Mesenchymal stem cell (in vitro differentiated cells and primary cell): ENCODE measurements at regions not wholly inside any gene's neighbourhood (a gene's known extent, or its start where the extent isn't known, plus 50 kb on each side); places are given as distances from the start of the nearest gene placed in this dataset.
"Not testable (repeated sequence)": the region's sequence is repeated elsewhere in the genome, so short reads cannot be mapped to it uniquely, and the experiment has no call there.

Source experiments
- DNase-seq: peaks from one replicate; pipeline ENCODE4 v3.0.0-alpha.2; 2013
- H2AFZ ChIP-seq: one replicate; pipeline ENCODE4 v1.6.1; 2013; ENCODE audit warnings: low read depth, mild to moderate bottlenecking, control low read depth, inconsistent platforms, low read length, moderate library complexity
- H2AK5ac ChIP-seq: 2 replicates; pipeline ENCODE4 v1.6.1; 2013; ENCODE audit warnings: low read length, moderate library complexity, mild to moderate bottlenecking, inconsistent platforms; ENCODE audit not compliant: severe bottlenecking
- H2BK120ac ChIP-seq: one replicate; pipeline ENCODE4 v1.6.1; 2013; ENCODE audit warnings: low read depth, mild to moderate bottlenecking, inconsistent platforms, low read length, moderate library complexity
- H2BK12ac ChIP-seq, 2 experiments: one replicate each; pipeline ENCODE4 v1.6.1; 2013; ENCODE audit warnings: inconsistent platforms in 2 of 2, low read length in 2 of 2, mild to moderate bottlenecking in 2 of 2, moderate library complexity in 2 of 2, control low read depth in 1 of 2
- H2BK15ac ChIP-seq: one replicate; pipeline ENCODE4 v1.6.1; 2013; ENCODE audit warnings: mild to moderate bottlenecking, low read depth, inconsistent platforms; ENCODE audit not compliant: poor library complexity, severe bottlenecking
- H2BK5ac ChIP-seq: 2 replicates; pipeline ENCODE4 v1.6.1; 2013; ENCODE audit warnings: low read depth, mild to moderate bottlenecking, low read length, control low read depth, inconsistent platforms; ENCODE audit not compliant: poor library complexity, severe bottlenecking
- H3K14ac ChIP-seq, 2 experiments: one replicate each; pipeline ENCODE4 v1.6.1; 2013; ENCODE audit warnings: inconsistent platforms in 2 of 2, low read length in 2 of 2, control low read depth in 1 of 2, mild to moderate bottlenecking in 1 of 2, moderate library complexity in 1 of 2
- H3K18ac ChIP-seq, 2 experiments: one replicate each; pipeline ENCODE4 v1.6.1; 2013; ENCODE audit warnings: inconsistent platforms in 2 of 2, low read length in 2 of 2, control low read depth in 1 of 2, low read depth in 1 of 2, mild to moderate bottlenecking in 1 of 2
- H3K23ac ChIP-seq, 2 experiments: one replicate each; pipeline ENCODE4 v1.6.1; 2013; ENCODE audit warnings: inconsistent platforms in 2 of 2, low read length in 2 of 2, mild to moderate bottlenecking in 2 of 2, moderate library complexity in 2 of 2, control low read depth in 1 of 2
- H3K27ac ChIP-seq: 2 replicates; pipeline ENCODE4 v1.5.1; 2013; ENCODE audit warnings: mild to moderate bottlenecking, moderate library complexity, low read length, control low read depth, inconsistent platforms; ENCODE audit not compliant: poor library complexity, severe bottlenecking
- H3K27me3 ChIP-seq, 2 experiments: 2 replicates each; pipeline versions ENCODE4 v1.6.1 to v1.7.0; 2013; ENCODE audit warnings: low read length in 2 of 2, mild to moderate bottlenecking in 2 of 2, moderate library complexity in 2 of 2, control low read depth in 1 of 2, inconsistent platforms in 1 of 2; ENCODE audit not compliant: control insufficient read depth in 1 of 2, insufficient read depth in 1 of 2
- H3K36me3 ChIP-seq, 2 experiments: 2 replicates each; pipeline versions ENCODE4 v1.6.1 to v1.7.0; 2013; ENCODE audit warnings: low read length in 2 of 2, control low read depth in 1 of 2, inconsistent platforms in 1 of 2, low read depth in 1 of 2, mild to moderate bottlenecking in 1 of 2; ENCODE audit not compliant: insufficient read depth in 2 of 2, control insufficient read depth in 1 of 2
- H3K4ac ChIP-seq, 2 experiments: one replicate each; pipeline ENCODE4 v1.6.1; 2013; ENCODE audit warnings: inconsistent platforms in 2 of 2, low read length in 2 of 2, mild to moderate bottlenecking in 2 of 2, moderate library complexity in 2 of 2, control low read depth in 1 of 2, low read depth in 1 of 2
- H3K4me1 ChIP-seq: 2 replicates; pipeline ENCODE4 v1.6.1; 2013; ENCODE audit warnings: low read depth, low read length, control low read depth; ENCODE audit not compliant: control insufficient read depth, insufficient read depth
- H3K4me2 ChIP-seq: 2 replicates; pipeline ENCODE4 v1.6.1; 2013; ENCODE audit warnings: low read length, mild to moderate bottlenecking, inconsistent platforms; ENCODE audit not compliant: poor library complexity, severe bottlenecking
- H3K4me3 ChIP-seq, 2 experiments: 2 replicates each; pipeline versions ENCODE4 v1.5.1 to v1.7.0; 2013; ENCODE audit warnings: low read length in 2 of 2, mild to moderate bottlenecking in 2 of 2, control low read depth in 1 of 2, low read depth in 1 of 2; ENCODE audit not compliant: insufficient read depth in 1 of 2
- H3K79me1 ChIP-seq: replicated peaks from 2 replicates; pipeline ENCODE4 v1.6.1; 2013; ENCODE audit warnings: mild to moderate bottlenecking, control low read depth, low read length, inconsistent platforms; ENCODE audit not compliant: poor library complexity, severe bottlenecking
- H3K9ac ChIP-seq: 2 replicates; pipeline ENCODE4 v1.7.0; 2013; ENCODE audit warnings: mild to moderate bottlenecking, low read length, moderate library complexity
- H3K9me3 ChIP-seq: 2 replicates; pipeline ENCODE4 v1.7.0; 2013; ENCODE audit warnings: mild to moderate bottlenecking, low read length; ENCODE audit not compliant: control insufficient read depth
- H4K8ac ChIP-seq: one replicate; pipeline ENCODE4 v1.6.1; 2013; ENCODE audit warnings: inconsistent platforms, mild to moderate bottlenecking, low read length, moderate library complexity
- H4K91ac ChIP-seq: one replicate; pipeline ENCODE4 v1.6.1; 2013; ENCODE audit warnings: mild to moderate bottlenecking, low read length, inconsistent platforms
- WGBS: methylation state at CpG from one replicate; pipeline ENCODE4 v1.1.7; 2013; ENCODE audit warnings: mixed read lengths; 5-methylcytosine and 5-hydroxymethylcytosine counted together

GRCh38 chr21:9774347-9774746 is 747.0 kb upstream of the TPTE start:
- H2BK15ac ChIP-seq: no peak overlapping the region
- no peak overlapping the region for H4K8ac ChIP-seq
- H3K79me1 ChIP-seq: no peaks in the 10 kb centered on the region
- 68% methylated on average over 9 of the region's 9 CpGs for WGBS
- no peak for DNase-seq
- no peak overlapping the region for H3K14ac ChIP-seq
- H2BK12ac ChIP-seq: no peak overlapping the region
- no peak overlapping the region for H2BK5ac ChIP-seq
- H3K36me3 ChIP-seq: no peaks in the 10 kb centered on the region
- no peaks in the 10 kb centered on the region for H3K4me1 ChIP-seq
- no peak overlapping the region for H3K23ac ChIP-seq
- no peak overlapping the region for H3K18ac ChIP-seq
- no peak overlapping the region for H3K4ac ChIP-seq
- no peak overlapping the region for H3K4me3 ChIP-seq
- H2AK5ac ChIP-seq: no peak overlapping the region
- no peak overlapping the region for H3K4me2 ChIP-seq
- no peaks in the 10 kb centered on the region for H3K27me3 ChIP-seq
- H3K9ac ChIP-seq: no peak overlapping the region
- no peak overlapping the region for H2AFZ ChIP-seq
- H3K27ac ChIP-seq: no peak overlapping the region
- no peak overlapping the region for H4K91ac ChIP-seq
- peaks cover 33% of the 10 kb centered on the region for H3K9me3 ChIP-seq
- H2BK120ac ChIP-seq: no peak overlapping the region

- H2BK5ac ChIP-seq, H3K79me1 ChIP-seq, H4K8ac ChIP-seq, H3K14ac ChIP-seq, H3K18ac ChIP-seq, H3K4me1 ChIP-seq, H3K23ac ChIP-seq, H2AK5ac ChIP-seq, H3K9ac ChIP-seq, H3K27me3 ChIP-seq, H3K27ac ChIP-seq, H2AFZ ChIP-seq, H2BK12ac ChIP-seq, H3K4ac ChIP-seq, H3K4me3 ChIP-seq, DNase-seq, H3K4me2 ChIP-seq, H4K91ac ChIP-seq, H2BK120ac ChIP-seq, H3K36me3 ChIP-seq, H2BK15ac ChIP-seq: not testable (repeated sequence)
- H3K9me3 ChIP-seq: peaks cover 33% of the 10 kb centered on the region
- 72% methylated on average over 9 of the region's 10 CpGs for WGBS
These were observed 746.3 kb upstream of the TPTE start for GRCh38 chr21:9774901-9775593.

- not testable (repeated sequence) for H3K18ac ChIP-seq, H4K8ac ChIP-seq, H2BK120ac ChIP-seq, H2BK5ac ChIP-seq, H4K91ac ChIP-seq, H3K79me1 ChIP-seq, DNase-seq, H3K23ac ChIP-seq, H3K4ac ChIP-seq, H3K4me2 ChIP-seq, H2AK5ac ChIP-seq, H3K27me3 ChIP-seq, H3K14ac ChIP-seq, H3K36me3 ChIP-seq, H2AFZ ChIP-seq, H2BK12ac ChIP-seq, H3K9ac ChIP-seq, H3K4me3 ChIP-seq, H3K27ac ChIP-seq, H2BK15ac ChIP-seq, H3K4me1 ChIP-seq
- H3K9me3 ChIP-seq: peaks cover 33% of the 10 kb centered on the region
- 71% methylated on average over 8 of the region's 8 CpGs for WGBS
These were observed 745.5 kb upstream of the TPTE start for GRCh38 chr21:9775877-9776276.

GRCh38 chr21:9776286-9777020 is 744.9 kb upstream of the TPTE start:
- not testable (repeated sequence) for DNase-seq

More at GRCh38 chr21:9776286-9777020, 744.9 kb upstream of the TPTE start:
- not testable (repeated sequence) for H3K36me3 ChIP-seq, H2BK15ac ChIP-seq, H2BK5ac ChIP-seq, H3K4ac ChIP-seq, H3K4me1 ChIP-seq, H3K18ac ChIP-seq, H2BK12ac ChIP-seq, H2AK5ac ChIP-seq, H3K4me3 ChIP-seq, H3K4me2 ChIP-seq, H3K27me3 ChIP-seq, H3K9ac ChIP-seq, H3K27ac ChIP-seq, H2BK120ac ChIP-seq, H4K91ac ChIP-seq, H3K79me1 ChIP-seq, H4K8ac ChIP-seq, H3K14ac ChIP-seq, H3K23ac ChIP-seq, H2AFZ ChIP-seq
- H3K9me3 ChIP-seq: peaks cover 30% of the 10 kb centered on the region
- WGBS: 49% methylated on average over 6 of the region's 8 CpGs
